GM18517 (cell line): ENCODE measurements at regions not wholly inside any gene's neighbourhood (a gene's known extent, or its start where the extent isn't known, plus 50 kb on each side); places are given as distances from the start of the nearest gene placed in this dataset.
"Not testable (repeated sequence)": the region's sequence is repeated elsewhere in the genome, so short reads cannot be mapped to it uniquely, and the experiment has no call there.

Experiments used
- ATAC-seq: cut with Tn5 transposase; IDR thresholded peaks from one replicate; pipeline ENCODE4 v1.9.1; 2021; ENCODE audit warnings: mild to moderate bottlenecking, moderate library complexity; ENCODE audit not compliant: unreplicated experiment

- ATAC-seq: no peak
Observed at GRCh38 chr14:105939810-105940508, 413.6 kb downstream of the TMEM121 start.

GRCh38 chr14:105940534-105941225 is 414.3 kb downstream of the TMEM121 start:
- no peak for ATAC-seq

- no peak for ATAC-seq
Observed at GRCh38 chr14:105941226-105942166, 415.1 kb downstream of the TMEM121 start.

GRCh38 chr14:105942725-105943124 is 416.3 kb downstream of the TMEM121 start:
- ATAC-seq: not testable (repeated sequence)

- no peak for ATAC-seq
Observed at GRCh38 chr14:105943973-105944602, 417.7 kb downstream of the TMEM121 start.

GRCh38 chr14:105944632-105945610 is 418.5 kb downstream of the TMEM121 start:
- ATAC-seq: no peak

- ATAC-seq: no peak
Observed at GRCh38 chr14:105945896-105946295, 419.5 kb downstream of the TMEM121 start.

GRCh38 chr14:105947599-105947998 is 421.2 kb downstream of the TMEM121 start:
- ATAC-seq: no peak

- ATAC-seq: not testable (repeated sequence)
Observed at GRCh38 chr14:105948955-105949354, 422.6 kb downstream of the TMEM121 start.

- ATAC-seq: peak; percentile 60
Observed at GRCh38 chr14:105950364-105950892, 424.0 kb downstream of the TMEM121 start.

- ATAC-seq: no peak
Observed at GRCh38 chr14:105951399-105951798, 425.0 kb downstream of the TMEM121 start.

GRCh38 chr14:105952222-105952621 is 425.8 kb downstream of the TMEM121 start:
- no peak for ATAC-seq

- ATAC-seq: no peak
Observed at GRCh38 chr14:105952826-105953225, 426.4 kb downstream of the TMEM121 start.

GRCh38 chr14:105961625-105962024 is 435.2 kb downstream of the TMEM121 start:
- ATAC-seq: not testable (repeated sequence)

GRCh38 chr14:105962532-105962931 is 436.1 kb downstream of the TMEM121 start:
- ATAC-seq: no peak

- no peak for ATAC-seq
Observed at GRCh38 chr14:105968291-105968690, 441.9 kb downstream of the TMEM121 start.

- not testable (repeated sequence) for ATAC-seq
Observed at GRCh38 chr14:105969026-105969425, 442.6 kb downstream of the TMEM121 start.

- ATAC-seq: not testable (repeated sequence)
Observed at GRCh38 chr14:105970821-105971220, 444.4 kb downstream of the TMEM121 start.
